ENCODE measurements at regions not wholly inside any gene's neighbourhood (a gene's known extent, or its start where the extent isn't known, plus 50 kb on each side); places are given as distances from the start of the nearest gene placed in this dataset.
"Not testable (repeated sequence)": the region's sequence is repeated elsewhere in the genome, so short reads cannot be mapped to it uniquely, and the experiment has no call there.

GRCh38 chr1:228611707-228612106 lies 123.6 kb upstream of the RHOU start:
- H3K27ac ChIP-seq (ENCODE audit: insufficient read depth, low read depth, low read length, poor library complexity, severe bottlenecking); H3K4me3 ChIP-seq (ENCODE audit: insufficient read depth, low read depth, low read length); H3K36me3 ChIP-seq (ENCODE audit: control insufficient read depth, insufficient read depth, low read length); H3K27me3 ChIP-seq (ENCODE audit: control insufficient read depth, insufficient read depth, low read length, poor library complexity, severe bottlenecking); H3K4me1 ChIP-seq (ENCODE audit: control insufficient read depth, insufficient read depth, low read length); H3K9me3 ChIP-seq (ENCODE audit: control insufficient read depth, low read length): not testable (repeated sequence)
- no CpG with 5 or more reads among the region's 41 CpGs for WGBS, 2 experiments

- no CpG with 5 or more reads among the region's 52 CpGs for WGBS, 2 experiments
- not testable (repeated sequence) for H3K4me3 ChIP-seq (ENCODE audit: insufficient read depth, low read depth, low read length); H3K27ac ChIP-seq (ENCODE audit: insufficient read depth, low read depth, low read length, poor library complexity, severe bottlenecking); H3K36me3 ChIP-seq (ENCODE audit: control insufficient read depth, insufficient read depth, low read length); H3K27me3 ChIP-seq (ENCODE audit: control insufficient read depth, insufficient read depth, low read length, poor library complexity, severe bottlenecking); H3K9me3 ChIP-seq (ENCODE audit: control insufficient read depth, low read length); H3K4me1 ChIP-seq (ENCODE audit: control insufficient read depth, insufficient read depth, low read length)
Observed at GRCh38 chr1:228622002-228622716, 113.1 kb upstream of the RHOU start.

DNA sequence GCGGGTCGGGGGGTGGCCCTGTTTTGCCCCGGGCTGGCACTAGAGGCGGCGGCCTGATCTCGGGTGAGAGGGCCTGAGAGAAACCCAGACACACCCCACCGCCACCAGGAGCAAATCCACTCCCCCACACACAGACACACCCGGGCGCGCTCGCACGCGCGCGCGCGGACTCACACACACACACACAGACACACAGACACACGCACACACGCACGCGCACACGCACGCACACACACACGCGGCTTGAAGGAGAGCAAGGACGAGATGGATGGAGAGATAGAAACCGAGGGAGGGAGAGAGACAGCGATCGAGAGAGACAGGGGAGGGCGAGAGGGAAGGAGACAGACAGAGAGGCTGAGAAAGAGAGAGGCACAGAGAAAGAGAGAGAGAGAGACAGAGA lies 108.8 kb upstream of the RHOU start:
- no CpG with 5 or more reads among the region's 30 CpGs for WGBS, 2 experiments
- H3K4me1 ChIP-seq (ENCODE audit: control insufficient read depth, insufficient read depth, low read length); H3K27me3 ChIP-seq (ENCODE audit: control insufficient read depth, insufficient read depth, low read length, poor library complexity, severe bottlenecking); H3K9me3 ChIP-seq (ENCODE audit: control insufficient read depth, low read length); H3K27ac ChIP-seq (ENCODE audit: insufficient read depth, low read depth, low read length, poor library complexity, severe bottlenecking); H3K36me3 ChIP-seq (ENCODE audit: control insufficient read depth, insufficient read depth, low read length); H3K4me3 ChIP-seq (ENCODE audit: insufficient read depth, low read depth, low read length): not testable (repeated sequence)

GRCh38 chr1:228632858-228633257 lies 102.4 kb upstream of the RHOU start:
- not testable (repeated sequence) for H3K27me3 ChIP-seq (ENCODE audit: control insufficient read depth, insufficient read depth, low read length, poor library complexity, severe bottlenecking); H3K9me3 ChIP-seq (ENCODE audit: control insufficient read depth, low read length); H3K36me3 ChIP-seq (ENCODE audit: control insufficient read depth, insufficient read depth, low read length); H3K27ac ChIP-seq (ENCODE audit: insufficient read depth, low read depth, low read length, poor library complexity, severe bottlenecking); H3K4me3 ChIP-seq (ENCODE audit: insufficient read depth, low read depth, low read length); H3K4me1 ChIP-seq (ENCODE audit: control insufficient read depth, insufficient read depth, low read length)
- WGBS, 2 experiments = no CpG with 5 or more reads among the region's 42 CpGs

DNA sequence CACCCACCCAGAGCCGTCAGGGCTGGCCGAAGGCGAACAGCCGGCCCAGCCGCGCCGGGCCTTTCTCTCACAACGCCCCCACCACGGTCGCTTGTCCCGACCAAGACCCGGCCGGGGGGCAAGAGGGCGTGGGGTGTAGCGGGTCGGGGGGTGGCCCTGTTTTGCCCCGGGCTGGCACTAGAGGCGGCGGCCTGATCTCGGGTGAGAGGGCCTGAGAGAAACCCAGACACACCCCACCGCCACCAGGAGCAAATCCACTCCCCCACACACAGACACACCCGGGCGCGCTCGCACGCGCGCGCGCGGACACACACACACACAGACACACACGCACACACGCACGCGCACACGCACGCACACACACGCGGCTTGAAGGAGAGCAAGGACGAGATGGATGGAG lies 100.0 kb upstream of the RHOU start:
- H3K9me3 ChIP-seq (ENCODE audit: control insufficient read depth, low read length); H3K27ac ChIP-seq (ENCODE audit: insufficient read depth, low read depth, low read length, poor library complexity, severe bottlenecking); H3K36me3 ChIP-seq (ENCODE audit: control insufficient read depth, insufficient read depth, low read length); H3K27me3 ChIP-seq (ENCODE audit: control insufficient read depth, insufficient read depth, low read length, poor library complexity, severe bottlenecking); H3K4me1 ChIP-seq (ENCODE audit: control insufficient read depth, insufficient read depth, low read length): not testable (repeated sequence)
- WGBS, 2 experiments = 1% methylated on average over 13 to 14 of the region's 40 CpGs
- H3K4me3 ChIP-seq (ENCODE audit: insufficient read depth, low read depth, low read length) = peak overlapping the region; percentile 13

GRCh38 chr1:228637529-228637928 lies 97.8 kb upstream of the RHOU start:
- not testable (repeated sequence) for H3K4me1 ChIP-seq (ENCODE audit: control insufficient read depth, insufficient read depth, low read length); H3K27ac ChIP-seq (ENCODE audit: insufficient read depth, low read depth, low read length, poor library complexity, severe bottlenecking); H3K36me3 ChIP-seq (ENCODE audit: control insufficient read depth, insufficient read depth, low read length); H3K4me3 ChIP-seq (ENCODE audit: insufficient read depth, low read depth, low read length); H3K27me3 ChIP-seq (ENCODE audit: control insufficient read depth, insufficient read depth, low read length, poor library complexity, severe bottlenecking); H3K9me3 ChIP-seq (ENCODE audit: control insufficient read depth, low read length)
- no CpG with 5 or more reads among the region's 39 CpGs for WGBS, 2 experiments

GRCh38 chr1:228646717-228647522 lies 88.4 kb upstream of the RHOU start:
- H3K36me3 ChIP-seq (ENCODE audit: control insufficient read depth, insufficient read depth, low read length) = no peaks in the 10 kb centered on the region
- no peaks in the 10 kb centered on the region for H3K9me3 ChIP-seq (ENCODE audit: control insufficient read depth, low read length)
- peak overlapping the region; percentile 46 for H3K4me3 ChIP-seq (ENCODE audit: insufficient read depth, low read depth, low read length)
- H3K4me1 ChIP-seq (ENCODE audit: control insufficient read depth, insufficient read depth, low read length) = no peaks in the 10 kb centered on the region
- H3K27me3 ChIP-seq (ENCODE audit: control insufficient read depth, insufficient read depth, low read length, poor library complexity, severe bottlenecking) = peaks cover 52% of the 10 kb centered on the region
- H3K27ac ChIP-seq (ENCODE audit: insufficient read depth, low read depth, low read length, poor library complexity, severe bottlenecking) = no peak overlapping the region
- 0 to 1% methylated on average over 49 of the region's 49 CpGs for WGBS, 2 experiments

DNA sequence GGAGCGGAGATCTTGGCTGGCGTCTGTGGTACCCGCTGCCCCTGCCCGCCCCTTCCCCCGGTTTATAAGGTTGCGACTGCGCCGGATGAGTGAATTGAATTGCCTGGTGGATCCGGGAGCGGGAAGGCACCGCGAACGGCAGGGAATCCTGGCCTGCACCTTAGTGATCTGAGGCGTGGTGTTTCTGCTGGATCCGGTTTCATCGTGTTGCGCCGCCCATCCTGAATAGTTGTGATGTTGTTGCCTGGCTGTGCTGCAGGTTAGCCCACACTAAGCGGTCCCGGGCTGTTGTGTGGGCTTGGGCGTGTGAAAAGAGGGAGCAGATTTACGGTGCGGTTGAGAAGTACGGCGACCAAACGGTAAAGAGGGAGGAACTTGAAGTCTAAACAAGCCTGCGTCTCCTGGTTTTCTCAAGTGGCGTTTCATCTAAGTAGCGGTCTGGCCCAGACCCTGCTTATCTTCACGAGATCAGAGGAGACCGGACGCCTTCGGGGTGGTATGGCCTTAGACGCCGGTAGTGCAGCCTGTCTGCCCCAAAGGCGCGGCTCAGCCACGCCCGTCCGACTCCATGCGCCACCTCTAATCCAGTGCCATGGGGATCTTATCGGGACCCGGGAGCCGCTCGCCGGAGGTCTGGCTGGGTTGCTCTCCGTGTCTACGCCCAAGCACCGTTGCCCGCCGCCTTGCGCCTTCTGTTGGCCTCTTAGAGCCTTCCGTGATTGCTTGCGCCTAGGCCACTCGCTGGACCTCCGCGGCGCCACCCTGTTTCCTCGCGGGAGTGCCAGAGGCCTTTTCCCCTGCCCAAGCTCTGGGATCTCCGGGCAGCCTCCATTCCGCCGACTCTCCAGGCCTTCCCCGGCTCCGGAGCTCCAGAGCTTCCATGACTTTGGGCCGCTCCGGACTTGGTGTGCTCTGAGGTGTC lies 87.5 kb upstream of the RHOU start:
- Histone ChIP-seq H3K4me1 (ENCODE audit: control insufficient read depth, insufficient read depth, low read length) (no peaks in the 10 kb centered on the region), H3K36me3 (ENCODE audit: control insufficient read depth, insufficient read depth, low read length) (no peaks in the 10 kb centered on the region), H3K27ac (ENCODE audit: insufficient read depth, low read depth, low read length, poor library complexity, severe bottlenecking) (no peak overlapping the region), H3K4me3 (ENCODE audit: insufficient read depth, low read depth, low read length) (peak overlapping the region; percentile 46), H3K9me3 (ENCODE audit: control insufficient read depth, low read length) (no peaks in the 10 kb centered on the region), H3K27me3 (ENCODE audit: control insufficient read depth, insufficient read depth, low read length, poor library complexity, severe bottlenecking) (peaks cover 52% of the 10 kb centered on the region)
- WGBS, 2 experiments = 0 to 1% methylated on average over 67 of the region's 67 CpGs

- H3K9me3 ChIP-seq (ENCODE audit: control insufficient read depth, low read length) = no peaks in the 10 kb centered on the region
- 83% methylated on average over 15 to 16 of the region's 16 CpGs for WGBS, 2 experiments
- H3K27me3 ChIP-seq (ENCODE audit: control insufficient read depth, insufficient read depth, low read length, poor library complexity, severe bottlenecking) = peaks cover 52% of the 10 kb centered on the region
- no peaks in the 10 kb centered on the region for H3K4me1 ChIP-seq (ENCODE audit: control insufficient read depth, insufficient read depth, low read length)
- H3K4me3 ChIP-seq (ENCODE audit: insufficient read depth, low read depth, low read length) = no peak overlapping the region
- no peak overlapping the region for H3K27ac ChIP-seq (ENCODE audit: insufficient read depth, low read depth, low read length, poor library complexity, severe bottlenecking)
- H3K36me3 ChIP-seq (ENCODE audit: control insufficient read depth, insufficient read depth, low read length) = no peaks in the 10 kb centered on the region
Observed at GRCh38 chr1:228648647-228649383, 86.5 kb upstream of the RHOU start.
